ENCODE measurements at regions not wholly inside any gene's neighbourhood (a gene's known extent, or its start where the extent isn't known, plus 50 kb on each side); places are given as distances from the start of the nearest gene placed in this dataset.

DNA sequence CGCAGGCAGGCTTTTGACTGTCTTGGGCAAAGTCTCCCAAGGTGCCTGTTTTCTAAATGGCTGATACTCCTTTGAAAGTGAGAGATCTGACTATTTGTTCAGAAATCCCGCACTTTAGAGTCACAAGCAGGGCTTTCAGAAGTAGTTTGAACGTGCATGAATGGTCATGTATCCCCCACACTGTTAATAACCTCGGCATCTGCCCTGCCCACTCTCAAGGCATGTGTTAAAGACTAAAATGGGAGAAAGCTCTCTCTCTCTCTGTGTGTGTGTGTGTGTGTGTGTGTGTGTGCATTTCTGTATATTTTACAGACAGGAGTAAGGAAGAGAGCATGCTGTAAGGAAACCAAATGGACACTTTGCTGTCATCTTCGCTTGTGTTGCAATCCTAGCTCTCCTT lies 163.7 kb downstream of the MAF start (continued):
- TF ChIP-seq RBBP5 (IDR thresholded peaks at IDR 0.05; ENCODE audit: borderline replicate concordance, insufficient read depth, low read length, poor library complexity, severe bottlenecking) (no peak), CREM (IDR thresholded peaks at IDR 0.05; ENCODE audit: low read depth) (no peak)

DNA sequence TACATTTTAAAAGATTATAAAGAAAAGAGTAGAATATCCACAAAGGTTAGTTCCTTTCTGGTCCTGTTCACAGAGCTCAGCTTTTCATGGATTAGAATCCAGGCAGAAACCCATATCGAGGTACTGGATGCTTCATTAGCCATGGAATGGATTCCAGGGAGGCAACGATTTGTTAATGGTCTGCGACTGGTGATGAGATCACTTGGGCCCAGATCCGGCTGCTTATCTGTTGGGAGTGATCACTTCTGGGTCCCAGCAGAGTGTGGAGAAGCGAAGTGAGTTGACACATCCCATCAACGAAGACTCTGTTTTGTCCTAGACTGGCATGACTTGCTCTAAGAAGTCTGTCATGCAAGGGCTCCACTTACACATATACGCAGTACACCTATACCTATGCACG lies 165.8 kb downstream of the MAF start:
- POLR2A ChIA-PET, result interaction anchor here (0.9 kb wide), 1 partner anchor 20 kb away, joined by 4 read pairs; no protein-coding TSS in a partner anchor
- Histone ChIP-seq H2AFZ (ENCODE audit: low read depth, low read length) (no peak overlapping the region), H3K9ac (ENCODE audit: insufficient read depth in 1 of 2, low read depth in 2 of 2, low read length in 2 of 2) (no peak overlapping the region), H3K4me3 (no peak overlapping the region), H3K4me1 (replicated peaks in 1 of 2; ENCODE audit: control insufficient read depth in 2 of 2, insufficient read depth in 2 of 2, low read length in 2 of 2) (no peaks in the 10 kb centered on the region), H3K36me3 (ENCODE audit: control insufficient read depth, insufficient read depth, low read length) (no peaks in the 10 kb centered on the region), H3K79me2 (ENCODE audit: control insufficient read depth, insufficient read depth, low read length) (no peaks in the 10 kb centered on the region), H3K4me2 (ENCODE audit: insufficient read depth, low read length) (no peak overlapping the region), H3K27ac (ENCODE audit: extremely low read depth, low read depth, low read length) (no peak overlapping the region), H3K9me1 (ENCODE audit: control insufficient read depth, insufficient read depth, low read length) (no peaks in the 10 kb centered on the region), H3K27me3 (ENCODE audit: control insufficient read depth in 2 of 2, insufficient read depth in 2 of 2, low read length in 2 of 2) (peaks cover 35 to 66% of the 10 kb centered on the region in 2 experiments), H4K20me1 (replicated peaks; ENCODE audit: control insufficient read depth, insufficient read depth, low read length) (no peaks in the 10 kb centered on the region), H3K9me3 (replicated peaks; ENCODE audit: control insufficient read depth, insufficient read depth, low read depth, low read length) (no peaks in the 10 kb centered on the region)
- DNase-seq (ENCODE audit: extremely low read depth in 1 of 4, low spot score in 3 of 4), result no peak
- ATAC-seq, result no peak
- TF ChIP-seq SUPT5H (IDR thresholded peaks at IDR 0.05), result no peak
- TF ChIP-seq NFATC3 (IDR thresholded peaks at IDR 0.05), result no peak
- TF ChIP-seq ARNT (IDR thresholded peaks at IDR 0.05), result no peak
- TF ChIP-seq, protein P1, sequence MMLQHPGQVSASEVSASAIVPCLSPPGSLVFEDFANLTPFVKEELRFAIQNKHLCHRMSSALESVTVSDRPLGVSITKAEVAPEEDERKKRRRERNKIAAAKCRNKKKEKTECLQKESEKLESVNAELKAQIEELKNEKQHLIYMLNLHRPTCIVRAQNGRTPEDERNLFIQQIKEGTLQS (IDR thresholded peaks at IDR 0.05), result no peak
- TF ChIP-seq, protein P1 (CRISPR knock-in tag; conservative IDR thresholded peaks at IDR 0.05), result no peak
- TF ChIP-seq POLR2G (IDR thresholded peaks at IDR 0.05; ENCODE audit: low read depth, low read length), result no peak
- TF ChIP-seq, protein P2, sequence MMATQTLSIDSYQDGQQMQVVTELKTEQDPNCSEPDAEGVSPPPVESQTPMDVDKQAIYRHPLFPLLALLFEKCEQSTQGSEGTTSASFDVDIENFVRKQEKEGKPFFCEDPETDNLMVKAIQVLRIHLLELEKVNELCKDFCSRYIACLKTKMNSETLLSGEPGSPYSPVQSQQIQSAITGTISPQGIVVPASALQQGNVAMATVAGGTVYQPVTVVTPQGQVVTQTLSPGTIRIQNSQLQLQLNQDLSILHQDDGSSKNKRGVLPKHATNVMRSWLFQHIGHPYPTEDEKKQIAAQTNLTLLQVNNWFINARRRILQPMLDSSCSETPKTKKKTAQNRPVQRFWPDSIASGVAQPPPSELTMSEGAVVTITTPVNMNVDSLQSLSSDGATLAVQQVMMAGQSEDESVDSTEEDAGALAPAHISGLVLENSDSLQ (IDR thresholded peaks at IDR 0.05), result no peak
- TF ChIP-seq SETDB1 (IDR thresholded peaks at IDR 0.05; ENCODE audit: low read length), result no peak
- no peak for TF ChIP-seq NELFE (IDR thresholded peaks at IDR 0.05; ENCODE audit: insufficient read depth, insufficient read length)
- no peak for TF ChIP-seq ETV5 (CRISPR knock-in tag; IDR thresholded peaks at IDR 0.05; ENCODE audit: low read depth)
- TF ChIP-seq KDM4B (IDR thresholded peaks at IDR 0.05; ENCODE audit: borderline replicate concordance in 2 of 2, low read depth in 1 of 2), result no peak
- no peak for TF ChIP-seq POLR2AphosphoS5 (IDR thresholded peaks at IDR 0.05; ENCODE audit: control insufficient read depth, insufficient read depth, low read depth, low read length)
- no peak for TF ChIP-seq TRIM24 (IDR thresholded peaks at IDR 0.05)
- WGBS (ENCODE audit: insufficient coverage, low coverage, missing lambda C conversion rate), result 2% methylated on average over 8 of the region's 8 CpGs
- intact Hi-C loops (cut with micrococcal nuclease), result no loop called here
- in situ Hi-C loops (cut with MboI), result no loop called here
- no TSS peak for BruUV-seq (replicated peaks)
- no peak for FAIRE-seq
- CTCF ChIA-PET (ENCODE audit: low intra/inter-chr PET ratio), result no interaction called here
